WERI-Rb-1 (cell line): ENCODE measurements at regions not wholly inside any gene's neighbourhood (a gene's known extent, or its start where the extent isn't known, plus 50 kb on each side); places are given as distances from the start of the nearest gene placed in this dataset.
"Not testable (repeated sequence)": the region's sequence is repeated elsewhere in the genome, so short reads cannot be mapped to it uniquely, and the experiment has no call there.

ENCODE experiments used
- DNase-seq: peaks from one replicate; pipeline ENCODE4 v3.0.0-alpha.2; 2020
- H3K27ac ChIP-seq: fragments of 250-450 bp; sonication (Bioruptor Pico); 2 replicates; pipeline ENCODE4 v1.5.1; 2020; ENCODE audit warnings: mild to moderate bottlenecking, moderate library complexity
- H3K27me3 ChIP-seq: fragments of 250-450 bp; sonication (Bioruptor Pico); 2 replicates; pipeline ENCODE4 v1.5.1; 2021; ENCODE audit warnings: mild to moderate bottlenecking, low read depth, moderate library complexity; ENCODE audit not compliant: insufficient read depth, severe bottlenecking
- H3K36me3 ChIP-seq: fragments of 250-450 bp; sonication (Bioruptor Pico); 2 replicates; pipeline ENCODE4 v1.5.1; 2020; ENCODE audit warnings: mild to moderate bottlenecking, moderate library complexity
- H3K4me3 ChIP-seq: 2 replicates; pipeline ENCODE4 v1.5.1; 2011; ENCODE audit warnings: low read depth, mild to moderate bottlenecking, control low read depth, low read length
- H3K9me3 ChIP-seq: fragments of 250-450 bp; sonication (Bioruptor Pico); 2 replicates; pipeline ENCODE4 v1.5.1; 2021; ENCODE audit warnings: mild to moderate bottlenecking, moderate library complexity; ENCODE audit not compliant: severe bottlenecking
- CTCF ChIP-seq: IDR thresholded peaks from 2 replicates; pipeline ENCODE4 v1.5.1; 2011; ENCODE audit warnings: low read depth, mild to moderate bottlenecking, control low read depth, inconsistent platforms, low read length

- TF ChIP-seq CTCF = no peak
- H3K36me3 ChIP-seq = no peaks in the 10 kb centered on the region
- DNase-seq = no peak
- no peak overlapping the region for H3K27ac ChIP-seq
- peaks cover 13% of the 10 kb centered on the region for H3K9me3 ChIP-seq
- no peak overlapping the region for H3K4me3 ChIP-seq
- H3K27me3 ChIP-seq = no peaks in the 10 kb centered on the region
These were observed 169.9 kb downstream of the PRL start for GRCh38 chr6:22126910-22127309.

- no peak overlapping the region for H3K27ac ChIP-seq
- H3K36me3 ChIP-seq = no peaks in the 10 kb centered on the region
- DNase-seq = no peak
- H3K9me3 ChIP-seq = peaks cover 13% of the 10 kb centered on the region
- no peak for TF ChIP-seq CTCF
- no peaks in the 10 kb centered on the region for H3K27me3 ChIP-seq
- H3K4me3 ChIP-seq = no peak overlapping the region
These were observed 167.1 kb downstream of the PRL start for GRCh38 chr6:22129751-22130150.

- Histone ChIP-seq H3K9me3 (peaks cover 6% of the 10 kb centered on the region), H3K27ac (no peak overlapping the region), H3K36me3 (no peaks in the 10 kb centered on the region), H3K4me3 (no peak overlapping the region), H3K27me3 (no peaks in the 10 kb centered on the region)
- no peak for DNase-seq
- no peak for TF ChIP-seq CTCF
These were observed 164.2 kb downstream of the PRL start for GRCh38 chr6:22132656-22133055.

GRCh38 chr6:22133357-22133756 is 163.5 kb downstream of the PRL start:
- H3K27me3 ChIP-seq = no peaks in the 10 kb centered on the region
- TF ChIP-seq CTCF = no peak
- peaks cover 6% of the 10 kb centered on the region for H3K9me3 ChIP-seq
- H3K36me3 ChIP-seq = no peaks in the 10 kb centered on the region
- DNase-seq = no peak
- H3K4me3 ChIP-seq = no peak overlapping the region
- no peak overlapping the region for H3K27ac ChIP-seq

GRCh38 chr6:22134308-22134707 is 162.5 kb downstream of the PRL start:
- Histone ChIP-seq H3K36me3 (no peaks in the 10 kb centered on the region), H3K27me3 (no peaks in the 10 kb centered on the region), H3K27ac (no peak overlapping the region), H3K9me3 (peaks cover 6% of the 10 kb centered on the region), H3K4me3 (no peak overlapping the region)
- DNase-seq = no peak
- TF ChIP-seq CTCF = no peak

- no peak overlapping the region for H3K4me3 ChIP-seq
- no peak for TF ChIP-seq CTCF
- no peaks in the 10 kb centered on the region for H3K36me3 ChIP-seq
- H3K27me3 ChIP-seq = no peaks in the 10 kb centered on the region
- peaks cover 6% of the 10 kb centered on the region for H3K9me3 ChIP-seq
- DNase-seq = no peak
- H3K27ac ChIP-seq = no peak overlapping the region
These were observed 161.4 kb downstream of the PRL start for GRCh38 chr6:22135395-22135794.

GRCh38 chr6:22140736-22141135 is 156.1 kb downstream of the PRL start:
- DNase-seq, H3K9me3 ChIP-seq, H3K36me3 ChIP-seq, H3K27me3 ChIP-seq, H3K27ac ChIP-seq, H3K4me3 ChIP-seq: not testable (repeated sequence)
